ENCODE measurements at regions not wholly inside any gene's neighbourhood (a gene's known extent, or its start where the extent isn't known, plus 50 kb on each side); places are given as distances from the start of the nearest gene placed in this dataset.

DNA sequence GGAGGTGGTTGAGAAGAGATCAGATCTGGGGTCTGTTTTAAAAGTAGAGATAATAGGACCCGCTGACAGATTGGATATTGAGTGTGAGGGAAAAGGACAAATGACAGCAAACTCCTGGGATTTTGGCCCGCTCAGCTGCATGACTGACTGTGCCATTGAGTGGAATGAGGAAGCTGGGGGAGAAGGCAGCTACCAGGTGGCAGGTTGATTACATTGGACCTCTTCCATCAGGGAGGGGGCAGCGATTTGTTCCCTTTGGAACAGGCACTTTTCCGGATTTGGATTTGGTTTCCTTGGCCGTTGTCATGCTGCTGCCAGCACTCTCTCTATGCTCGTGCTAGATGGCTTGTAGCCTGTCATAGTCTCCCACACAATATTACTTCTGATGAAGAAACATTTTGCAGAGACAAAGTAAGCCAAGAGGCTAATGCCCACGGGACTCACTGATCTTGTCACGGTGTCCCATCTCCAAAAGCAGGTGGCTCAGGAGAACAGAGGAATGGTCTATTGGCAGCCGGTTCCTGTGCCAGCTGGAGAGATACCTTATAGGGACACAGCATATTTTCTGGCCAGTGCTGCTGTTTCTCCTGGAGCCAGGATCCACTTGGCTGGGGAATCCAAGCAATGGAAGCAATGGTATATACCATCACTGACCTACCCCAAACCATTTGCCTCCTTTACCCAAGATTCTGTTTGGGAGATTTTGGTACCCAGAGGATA, 69.1 kb upstream of the WAC start:
- Histone ChIP-seq H3K9me3 (ENCODE audit: control insufficient read depth, insufficient read depth, low read depth, low read length) (no peaks in the 10 kb centered on the region), H3K4me1 (ENCODE audit: control insufficient read depth, insufficient read depth, low read length) (no peaks in the 10 kb centered on the region), H3K36me3 (ENCODE audit: control insufficient read depth in 2 of 2, insufficient read depth in 1 of 2, low read length in 2 of 2) (no peaks in the 10 kb centered on the region), H3K4me3 (ENCODE audit: low read depth, low read length) (no peak overlapping the region), H3K27ac (ENCODE audit: extremely low read depth, low read depth, low read length) (no peak overlapping the region)
- TF ChIP-seq, protein P1, sequence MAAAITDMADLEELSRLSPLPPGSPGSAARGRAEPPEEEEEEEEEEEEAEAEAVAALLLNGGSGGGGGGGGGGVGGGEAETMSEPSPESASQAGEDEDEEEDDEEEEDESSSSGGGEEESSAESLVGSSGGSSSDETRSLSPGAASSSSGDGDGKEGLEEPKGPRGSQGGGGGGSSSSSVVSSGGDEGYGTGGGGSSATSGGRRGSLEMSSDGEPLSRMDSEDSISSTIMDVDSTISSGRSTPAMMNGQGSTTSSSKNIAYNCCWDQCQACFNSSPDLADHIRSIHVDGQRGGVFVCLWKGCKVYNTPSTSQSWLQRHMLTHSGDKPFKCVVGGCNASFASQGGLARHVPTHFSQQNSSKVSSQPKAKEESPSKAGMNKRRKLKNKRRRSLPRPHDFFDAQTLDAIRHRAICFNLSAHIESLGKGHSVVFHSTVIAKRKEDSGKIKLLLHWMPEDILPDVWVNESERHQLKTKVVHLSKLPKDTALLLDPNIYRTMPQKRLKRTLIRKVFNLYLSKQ (tag by site-specific recombination; IDR thresholded peaks at IDR 0.05; ENCODE audit: borderline replicate concordance): no peak
- TF ChIP-seq, protein P2, sequence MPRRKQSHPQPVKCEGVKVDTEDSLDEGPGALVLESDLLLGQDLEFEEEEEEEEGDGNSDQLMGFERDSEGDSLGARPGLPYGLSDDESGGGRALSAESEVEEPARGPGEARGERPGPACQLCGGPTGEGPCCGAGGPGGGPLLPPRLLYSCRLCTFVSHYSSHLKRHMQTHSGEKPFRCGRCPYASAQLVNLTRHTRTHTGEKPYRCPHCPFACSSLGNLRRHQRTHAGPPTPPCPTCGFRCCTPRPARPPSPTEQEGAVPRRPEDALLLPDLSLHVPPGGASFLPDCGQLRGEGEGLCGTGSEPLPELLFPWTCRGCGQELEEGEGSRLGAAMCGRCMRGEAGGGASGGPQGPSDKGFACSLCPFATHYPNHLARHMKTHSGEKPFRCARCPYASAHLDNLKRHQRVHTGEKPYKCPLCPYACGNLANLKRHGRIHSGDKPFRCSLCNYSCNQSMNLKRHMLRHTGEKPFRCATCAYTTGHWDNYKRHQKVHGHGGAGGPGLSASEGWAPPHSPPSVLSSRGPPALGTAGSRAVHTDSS (tag by site-specific recombination; IDR thresholded peaks at IDR 0.05): no peak
- TF ChIP-seq ZNF404 (tag by site-specific recombination; IDR thresholded peaks at IDR 0.05): no peak
- TF ChIP-seq, protein P3, sequence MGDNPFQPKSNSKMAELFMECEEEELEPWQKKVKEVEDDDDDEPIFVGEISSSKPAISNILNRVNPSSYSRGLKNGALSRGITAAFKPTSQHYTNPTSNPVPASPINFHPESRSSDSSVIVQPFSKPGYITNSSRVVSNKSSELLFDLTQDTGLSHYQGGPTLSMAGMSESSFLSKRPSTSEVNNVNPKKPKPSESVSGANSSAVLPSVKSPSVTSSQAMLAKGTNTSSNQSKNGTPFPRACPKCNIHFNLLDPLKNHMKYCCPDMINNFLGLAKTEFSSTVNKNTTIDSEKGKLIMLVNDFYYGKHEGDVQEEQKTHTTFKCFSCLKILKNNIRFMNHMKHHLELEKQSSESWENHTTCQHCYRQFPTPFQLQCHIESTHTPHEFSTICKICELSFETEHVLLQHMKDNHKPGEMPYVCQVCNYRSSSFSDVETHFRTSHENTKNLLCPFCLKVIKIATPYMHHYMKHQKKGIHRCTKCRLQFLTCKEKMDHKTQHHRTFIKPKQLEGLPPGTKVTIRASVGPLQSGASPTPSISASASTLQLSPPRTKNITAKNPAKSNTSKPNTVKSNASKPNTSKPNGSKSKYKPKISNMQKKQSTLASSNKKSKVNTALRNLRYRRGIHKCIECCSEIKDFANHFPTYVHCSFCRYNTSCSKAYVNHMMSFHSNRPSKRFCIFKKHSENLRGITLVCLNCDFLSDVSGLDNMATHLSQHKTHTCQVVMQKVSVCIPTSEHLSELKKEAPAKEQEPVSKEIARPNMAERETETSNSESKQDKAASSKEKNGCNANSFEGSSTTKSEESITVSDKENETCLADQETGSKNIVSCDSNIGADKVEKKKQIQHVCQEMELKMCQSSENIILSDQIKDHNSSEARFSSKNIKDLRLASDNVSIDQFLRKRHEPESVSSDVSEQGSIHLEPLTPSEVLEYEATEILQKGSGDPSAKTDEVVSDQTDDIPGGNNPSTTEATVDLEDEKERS (tag by site-specific recombination; IDR thresholded peaks at IDR 0.05): no peak
- no peak for TF ChIP-seq ZNF792 (tag by site-specific recombination; IDR thresholded peaks at IDR 0.05)
- TF ChIP-seq, protein P4, sequence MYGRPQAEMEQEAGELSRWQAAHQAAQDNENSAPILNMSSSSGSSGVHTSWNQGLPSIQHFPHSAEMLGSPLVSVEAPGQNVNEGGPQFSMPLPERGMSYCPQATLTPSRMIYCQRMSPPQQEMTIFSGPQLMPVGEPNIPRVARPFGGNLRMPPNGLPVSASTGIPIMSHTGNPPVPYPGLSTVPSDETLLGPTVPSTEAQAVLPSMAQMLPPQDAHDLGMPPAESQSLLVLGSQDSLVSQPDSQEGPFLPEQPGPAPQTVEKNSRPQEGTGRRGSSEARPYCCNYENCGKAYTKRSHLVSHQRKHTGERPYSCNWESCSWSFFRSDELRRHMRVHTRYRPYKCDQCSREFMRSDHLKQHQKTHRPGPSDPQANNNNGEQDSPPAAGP (tag by site-specific recombination; IDR thresholded peaks at IDR 0.05): no peak
- TF ChIP-seq, protein P5, sequence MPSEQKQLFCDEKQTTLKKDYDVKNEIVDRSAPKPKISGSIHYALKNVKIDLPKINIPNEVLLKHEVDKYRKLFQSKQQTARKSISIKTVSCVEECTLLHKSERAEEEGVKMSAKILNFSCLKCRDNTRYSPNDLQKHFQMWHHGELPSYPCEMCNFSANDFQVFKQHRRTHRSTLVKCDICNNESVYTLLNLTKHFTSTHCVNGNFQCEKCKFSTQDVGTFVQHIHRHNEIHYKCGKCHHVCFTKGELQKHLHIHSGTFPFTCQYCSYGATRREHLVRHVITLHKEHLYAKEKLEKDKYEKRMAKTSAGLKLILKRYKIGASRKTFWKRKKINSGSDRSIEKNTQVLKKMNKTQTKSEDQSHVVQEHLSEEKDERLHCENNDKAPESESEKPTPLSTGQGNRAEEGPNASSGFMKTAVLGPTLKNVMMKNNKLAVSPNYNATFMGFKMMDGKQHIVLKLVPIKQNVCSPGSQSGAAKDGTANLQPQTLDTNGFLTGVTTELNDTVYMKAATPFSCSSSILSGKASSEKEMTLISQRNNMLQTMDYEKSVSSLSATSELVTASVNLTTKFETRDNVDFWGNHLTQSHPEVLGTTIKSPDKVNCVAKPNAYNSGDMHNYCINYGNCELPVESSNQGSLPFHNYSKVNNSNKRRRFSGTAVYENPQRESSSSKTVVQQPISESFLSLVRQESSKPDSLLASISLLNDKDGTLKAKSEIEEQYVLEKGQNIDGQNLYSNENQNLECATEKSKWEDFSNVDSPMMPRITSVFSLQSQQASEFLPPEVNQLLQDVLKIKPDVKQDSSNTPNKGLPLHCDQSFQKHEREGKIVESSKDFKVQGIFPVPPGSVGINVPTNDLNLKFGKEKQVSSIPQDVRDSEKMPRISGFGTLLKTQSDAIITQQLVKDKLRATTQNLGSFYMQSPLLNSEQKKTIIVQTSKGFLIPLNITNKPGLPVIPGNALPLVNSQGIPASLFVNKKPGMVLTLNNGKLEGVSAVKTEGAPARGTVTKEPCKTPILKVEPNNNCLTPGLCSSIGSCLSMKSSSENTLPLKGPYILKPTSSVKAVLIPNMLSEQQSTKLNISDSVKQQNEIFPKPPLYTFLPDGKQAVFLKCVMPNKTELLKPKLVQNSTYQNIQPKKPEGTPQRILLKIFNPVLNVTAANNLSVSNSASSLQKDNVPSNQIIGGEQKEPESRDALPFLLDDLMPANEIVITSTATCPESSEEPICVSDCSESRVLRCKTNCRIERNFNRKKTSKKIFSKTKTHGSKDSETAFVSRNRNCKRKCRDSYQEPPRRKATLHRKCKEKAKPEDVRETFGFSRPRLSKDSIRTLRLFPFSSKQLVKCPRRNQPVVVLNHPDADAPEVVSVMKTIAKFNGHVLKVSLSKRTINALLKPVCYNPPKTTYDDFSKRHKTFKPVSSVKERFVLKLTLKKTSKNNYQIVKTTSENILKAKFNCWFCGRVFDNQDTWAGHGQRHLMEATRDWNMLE (tag by site-specific recombination; conservative IDR thresholded peaks at IDR 0.05; ENCODE audit: low read depth): no peak
- TF ChIP-seq ZBTB21 (tag by site-specific recombination; IDR thresholded peaks at IDR 0.05): no peak
- no peak for TF ChIP-seq ZNF626 (tag by site-specific recombination; IDR thresholded peaks at IDR 0.05)
- TF ChIP-seq ZNF529 (tag by site-specific recombination; IDR thresholded peaks at IDR 0.05; ENCODE audit: insufficient replicate concordance): no peak
- TF ChIP-seq GLIS2 (tag by site-specific recombination; IDR thresholded peaks at IDR 0.05): no peak
- TF ChIP-seq ZNF621 (tag by site-specific recombination; IDR thresholded peaks at IDR 0.05): no peak
- TF ChIP-seq ZNF146 (tag by site-specific recombination; IDR thresholded peaks at IDR 0.05): no peak
- no peak for TF ChIP-seq HOXA7 (CRISPR knock-in tag; IDR thresholded peaks at IDR 0.05; ENCODE audit: borderline replicate concordance)
- CTCF ChIA-PET: no interaction called here
- POLR2A ChIA-PET: no interaction called here

Measured in HEK293 (cell line).